HG03045 (cell line): ENCODE measurements at regions not wholly inside any gene's neighbourhood (a gene's known extent, or its start where the extent isn't known, plus 50 kb on each side); places are given as distances from the start of the nearest gene placed in this dataset.
A peak's percentile ranks its signal among the peaks of the same experiment; 100 is the strongest.

ENCODE experiments used
- ATAC-seq: cut with Tn5 transposase; IDR thresholded peaks from one replicate; pipeline ENCODE4 v1.9.1; 2021; ENCODE audit warnings: mild to moderate bottlenecking, moderate library complexity; ENCODE audit not compliant: unreplicated experiment

DNA sequence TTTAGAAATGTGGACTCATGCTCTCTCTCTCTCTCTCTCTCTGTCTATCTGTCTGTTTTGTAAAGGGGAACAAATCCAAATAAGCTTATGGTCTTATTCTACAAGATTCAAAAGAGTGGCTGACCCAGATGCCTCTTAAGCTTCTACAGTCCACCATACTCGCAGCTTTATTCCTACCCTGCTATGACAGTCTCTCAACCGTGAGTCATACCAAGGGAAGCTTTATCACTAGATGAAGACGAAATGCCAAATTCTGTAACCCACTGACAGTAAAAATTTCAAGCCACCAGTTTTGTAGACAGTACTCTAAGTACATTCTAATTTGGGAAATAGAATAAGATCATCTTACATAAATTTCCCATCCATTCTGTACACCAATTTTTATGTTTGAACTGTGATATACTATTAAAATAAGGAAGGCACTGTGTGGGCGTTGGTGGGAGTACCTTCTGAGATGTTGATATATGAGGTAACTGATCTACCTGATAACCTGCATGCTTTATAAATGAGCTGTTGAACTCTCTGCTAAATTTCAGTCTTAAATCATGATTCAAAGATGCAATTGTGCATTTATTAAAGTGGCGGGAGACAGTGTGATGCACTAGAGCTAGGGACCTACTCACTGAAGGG lies 153.2 kb downstream of the KLF6 start:
- no peak for ATAC-seq

- no peak for ATAC-seq
Observed at GRCh38 chr10:3631291-3631690, 153.7 kb downstream of the KLF6 start.

DNA sequence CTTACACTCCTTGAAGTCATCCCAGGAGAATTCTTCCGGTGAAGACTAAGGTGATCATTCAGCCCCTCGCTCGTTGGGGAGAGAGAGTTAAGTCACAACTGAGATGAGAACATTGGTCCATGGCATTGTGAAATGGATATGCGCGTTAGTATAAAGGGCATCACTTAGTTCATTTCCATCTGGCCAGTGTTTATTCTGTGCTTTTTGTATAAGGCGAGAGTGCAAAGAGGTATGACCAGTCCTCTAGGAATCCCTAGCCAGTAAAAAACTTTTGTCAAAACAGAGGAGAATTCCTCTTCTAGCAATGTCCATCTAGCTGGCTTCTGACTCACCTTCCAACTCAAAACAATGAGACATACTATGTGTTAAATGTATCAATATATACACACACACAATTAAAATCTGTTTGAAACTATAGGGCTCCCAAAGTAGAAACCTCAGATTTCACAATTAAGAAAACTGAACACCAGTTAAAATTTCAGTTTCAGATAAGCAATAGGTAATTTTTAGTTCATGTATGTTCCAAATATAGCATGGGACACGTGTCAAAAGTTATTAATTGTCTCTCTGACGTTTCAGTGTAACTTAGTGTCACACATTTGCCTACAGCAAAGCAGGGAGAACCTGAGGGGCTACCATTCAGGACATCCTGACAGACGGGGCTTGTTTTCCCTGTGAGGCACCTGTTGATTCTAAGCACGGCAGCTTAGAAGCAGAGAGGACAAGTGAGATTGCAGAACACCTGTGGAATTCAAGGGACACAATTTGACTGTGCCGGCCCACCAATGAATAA lies 158.9 kb downstream of the KLF6 start:
- ATAC-seq, result peak; percentile 61

- no peak for ATAC-seq
Observed at GRCh38 chr10:3624367-3624766, 160.6 kb downstream of the KLF6 start.

DNA sequence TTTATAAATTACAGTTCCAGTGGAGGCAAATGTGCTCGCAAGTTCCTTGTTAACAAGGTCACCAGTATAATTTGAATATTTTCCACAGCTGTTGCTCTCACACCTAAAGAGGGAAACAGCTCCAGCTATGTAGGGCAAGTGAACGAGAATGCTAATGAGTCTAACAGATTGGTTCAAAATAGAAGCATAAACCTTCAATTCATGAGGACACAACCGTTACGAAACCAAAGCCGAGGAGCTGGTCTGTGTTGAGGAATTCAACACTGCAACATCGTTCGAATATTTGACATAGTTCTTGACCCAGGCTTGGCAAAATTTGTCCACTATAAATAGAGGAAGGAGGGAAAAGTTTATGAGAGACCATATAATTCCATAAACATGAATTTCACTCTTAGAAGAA lies 161.3 kb downstream of the KLF6 start:
- ATAC-seq, result peak; percentile 54

DNA sequence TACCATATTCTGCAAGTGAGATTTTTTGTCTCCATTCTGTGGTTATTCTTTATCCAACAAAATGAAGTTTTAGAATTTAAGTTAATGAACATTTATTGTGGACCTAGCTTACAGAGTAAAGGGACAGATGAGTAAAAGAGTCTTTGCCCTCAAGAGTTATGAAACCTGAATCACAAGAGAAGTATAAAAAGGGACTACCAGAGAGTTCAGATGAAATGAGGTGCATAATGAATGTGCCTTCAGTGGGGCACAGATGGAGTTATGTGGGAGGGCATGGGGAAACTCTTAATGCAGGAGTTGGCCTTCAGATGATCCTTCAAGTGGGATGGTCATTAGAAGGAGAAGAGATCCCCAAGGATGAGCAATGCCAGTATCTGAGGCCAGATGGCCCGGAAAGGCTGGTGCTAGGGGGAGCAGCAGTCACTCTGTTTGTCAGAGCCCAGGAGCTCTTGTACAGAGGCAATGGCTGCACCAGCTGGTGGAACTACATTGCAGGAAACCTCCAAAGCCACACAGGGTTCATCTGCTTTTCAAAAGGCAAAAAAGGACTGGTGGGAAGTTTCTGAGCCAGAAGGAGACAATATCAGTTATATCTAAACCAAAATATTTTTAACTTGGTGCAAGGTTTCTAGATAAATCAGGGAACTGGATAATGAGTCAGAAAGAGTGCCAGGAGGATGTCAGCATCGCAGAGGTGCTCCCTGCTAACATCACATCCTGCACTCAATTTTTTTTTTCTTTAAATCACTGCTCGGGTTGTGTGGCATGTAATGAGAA lies 162.0 kb downstream of the KLF6 start:
- ATAC-seq, result no peak

DNA sequence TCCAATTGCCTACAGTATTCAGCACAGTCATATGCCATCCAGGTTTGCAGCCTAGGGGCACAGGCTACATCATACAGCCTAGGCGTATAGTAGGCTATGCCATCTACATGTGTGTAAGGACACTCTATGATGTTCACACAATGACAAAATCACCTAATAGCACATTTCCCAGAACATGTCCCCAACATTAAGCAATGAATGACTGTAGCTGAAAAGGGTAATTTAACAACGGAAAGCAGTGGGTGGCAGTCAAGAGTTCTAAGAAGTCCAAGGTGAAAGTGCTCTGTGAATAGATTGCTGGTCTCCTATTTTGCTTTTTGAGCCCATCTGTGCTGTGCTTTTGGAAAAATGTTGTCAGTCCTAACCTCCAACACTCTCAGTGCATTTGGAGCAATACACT lies 162.6 kb downstream of the KLF6 start:
- no peak for ATAC-seq

DNA sequence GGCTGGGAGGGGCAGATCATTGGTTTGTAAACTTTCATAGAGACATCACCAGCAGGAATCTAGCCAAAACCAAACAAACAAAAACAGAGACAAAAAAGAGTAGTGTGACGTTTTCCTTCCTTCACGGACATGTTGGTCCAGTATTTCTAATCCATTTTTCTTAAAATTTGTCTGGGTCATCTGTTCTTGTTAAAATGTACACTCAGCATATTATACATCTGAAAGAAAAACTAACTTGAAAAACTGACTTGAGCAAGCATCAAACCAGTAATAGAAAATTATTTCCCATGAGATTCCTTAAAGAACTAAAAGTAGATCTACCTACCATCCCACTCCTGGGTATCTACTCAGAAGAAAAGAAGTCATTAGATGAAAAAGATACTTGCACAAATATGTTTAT lies 164.2 kb downstream of the KLF6 start:
- ATAC-seq, result no peak

DNA sequence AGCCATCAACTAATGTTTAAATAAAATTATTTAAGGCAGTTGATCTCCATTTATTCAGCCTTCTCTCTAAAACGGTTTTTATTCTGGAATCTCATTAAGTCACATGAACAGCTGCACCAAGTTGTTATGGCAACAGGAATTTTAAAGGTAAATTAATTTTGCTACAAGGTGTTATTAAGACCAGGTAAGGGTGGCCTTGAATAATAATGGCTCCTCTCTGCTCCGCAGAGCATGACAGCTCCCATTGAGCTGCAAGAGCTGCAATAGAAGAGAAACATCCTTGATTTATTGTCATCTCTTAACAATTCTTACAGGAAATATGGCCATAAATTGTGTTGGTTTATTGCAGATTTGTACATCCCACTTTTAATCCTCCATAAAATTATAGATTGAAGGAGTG lies 165.8 kb downstream of the KLF6 start:
- no peak for ATAC-seq

DNA sequence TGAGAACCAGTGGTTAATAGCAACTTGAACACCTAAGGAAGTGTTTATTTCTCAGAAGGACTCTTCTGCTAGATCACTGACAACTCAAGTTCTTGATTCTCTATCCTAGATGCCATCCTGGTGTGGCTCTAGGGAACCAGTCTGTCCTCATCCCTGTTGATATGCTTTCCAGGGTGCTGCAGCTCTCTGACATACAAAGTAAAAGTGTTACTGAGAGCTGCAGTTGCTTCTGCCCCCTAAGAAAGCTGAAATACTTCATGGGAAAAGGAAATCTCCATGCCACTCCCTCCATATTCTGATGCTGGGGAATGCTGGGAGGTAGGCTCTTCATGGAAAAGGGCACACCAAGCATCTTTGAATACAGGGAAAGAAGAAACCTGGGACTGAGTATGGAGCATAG lies 168.1 kb downstream of the KLF6 start:
- ATAC-seq, result no peak

GRCh38 chr10:3613318-3613717 lies 171.7 kb downstream of the KLF6 start:
- ATAC-seq, result no peak

- no peak for ATAC-seq
Observed at GRCh38 chr10:3612183-3613001, 172.6 kb downstream of the KLF6 start.

GRCh38 chr10:3606309-3606708 lies 178.7 kb downstream of the KLF6 start:
- no peak for ATAC-seq

DNA sequence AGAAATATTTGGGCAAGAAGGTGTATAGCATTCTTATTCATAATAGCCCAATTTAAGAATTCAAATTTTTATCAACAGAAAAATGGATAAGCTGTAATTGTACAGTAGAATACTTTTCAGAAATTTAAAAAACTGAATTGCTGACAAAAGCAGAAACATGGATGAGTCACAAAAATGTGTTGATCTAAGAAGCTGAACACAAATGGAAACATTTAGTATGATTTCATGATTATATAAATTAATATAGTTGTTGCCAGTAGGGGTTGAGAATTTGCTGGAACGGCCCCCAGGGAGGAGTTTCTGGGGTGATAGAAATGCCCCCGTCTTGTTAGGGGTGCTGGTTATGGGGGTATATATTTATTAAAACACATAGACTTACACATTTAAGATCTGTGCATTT lies 179.1 kb downstream of the KLF6 start:
- ATAC-seq, result no peak

GRCh38 chr10:3595736-3596135 lies 189.3 kb downstream of the KLF6 start:
- ATAC-seq, result no peak

- ATAC-seq, result no peak
Observed at GRCh38 chr10:3593611-3594010, 191.4 kb downstream of the KLF6 start.

DNA sequence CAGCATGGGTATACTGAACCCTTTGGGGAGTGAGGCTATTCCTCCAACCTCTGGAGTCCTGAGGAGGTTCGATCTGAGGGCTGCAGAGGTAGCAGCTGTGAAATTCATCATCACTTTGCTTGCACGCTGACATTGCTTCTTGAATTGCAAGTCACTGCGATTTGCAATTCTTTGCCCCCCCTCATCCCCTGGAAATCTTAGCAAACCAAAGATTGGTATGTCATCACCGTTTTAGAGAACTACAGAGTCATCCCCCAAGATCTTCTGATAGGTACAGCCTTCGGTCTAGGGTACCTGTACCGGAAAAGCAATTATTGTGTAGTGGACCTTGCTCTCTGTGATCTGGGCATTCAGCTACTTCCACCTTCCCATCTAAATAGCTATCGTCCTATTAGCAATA lies 192.6 kb downstream of the KLF6 start:
- ATAC-seq, result no peak

GRCh38 chr10:3588816-3589215 lies 196.2 kb downstream of the KLF6 start:
- no peak for ATAC-seq

GRCh38 chr10:3588346-3588745 lies 196.7 kb downstream of the KLF6 start:
- no peak for ATAC-seq

DNA sequence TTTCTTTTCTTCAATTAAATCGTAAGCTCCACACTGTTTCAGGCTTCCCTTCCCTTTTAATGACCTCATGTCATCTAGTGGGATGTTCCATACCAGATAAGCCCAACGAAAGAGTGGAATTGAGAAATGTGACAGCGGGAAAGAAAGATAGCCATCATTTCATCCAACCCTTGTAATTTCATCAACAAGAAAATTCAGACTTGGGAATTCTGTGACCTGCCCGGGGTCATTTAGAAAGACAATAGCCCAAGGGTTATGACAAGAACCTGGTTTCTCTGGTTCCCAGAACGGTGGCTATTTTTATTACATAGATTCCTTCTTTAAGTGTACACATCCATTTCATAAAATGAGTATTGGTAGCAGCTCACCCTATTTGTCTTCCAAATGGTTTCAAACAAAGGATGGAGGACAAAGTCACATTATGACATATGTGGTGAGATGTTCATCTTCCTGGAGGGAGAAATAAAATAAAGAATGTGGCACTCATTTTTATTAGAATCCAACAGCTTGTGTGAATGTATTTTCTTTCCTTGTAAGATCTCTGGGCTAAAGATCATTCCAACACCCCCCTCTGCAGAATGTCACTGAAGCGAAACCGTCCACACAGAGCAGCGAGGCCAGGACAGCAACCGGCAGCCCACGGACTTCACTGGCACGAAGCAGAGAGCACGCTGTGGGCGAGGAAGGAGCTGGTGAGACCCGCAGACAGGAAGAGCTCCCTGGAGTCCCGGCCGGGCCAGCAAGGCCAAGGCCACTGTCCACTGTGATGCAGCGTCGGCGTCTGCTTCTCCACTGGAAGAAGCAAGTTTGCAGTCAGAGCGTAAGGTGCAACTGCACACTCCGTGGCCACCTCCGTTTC lies 199.9 kb downstream of the KLF6 start:
- no peak for ATAC-seq
